ENCODE measurements at regions not wholly inside any gene's neighbourhood (a gene's known extent, or its start where the extent isn't known, plus 50 kb on each side); places are given as distances from the start of the nearest gene placed in this dataset.
A peak's percentile ranks its signal among the peaks of the same experiment; 100 is the strongest.

DNA sequence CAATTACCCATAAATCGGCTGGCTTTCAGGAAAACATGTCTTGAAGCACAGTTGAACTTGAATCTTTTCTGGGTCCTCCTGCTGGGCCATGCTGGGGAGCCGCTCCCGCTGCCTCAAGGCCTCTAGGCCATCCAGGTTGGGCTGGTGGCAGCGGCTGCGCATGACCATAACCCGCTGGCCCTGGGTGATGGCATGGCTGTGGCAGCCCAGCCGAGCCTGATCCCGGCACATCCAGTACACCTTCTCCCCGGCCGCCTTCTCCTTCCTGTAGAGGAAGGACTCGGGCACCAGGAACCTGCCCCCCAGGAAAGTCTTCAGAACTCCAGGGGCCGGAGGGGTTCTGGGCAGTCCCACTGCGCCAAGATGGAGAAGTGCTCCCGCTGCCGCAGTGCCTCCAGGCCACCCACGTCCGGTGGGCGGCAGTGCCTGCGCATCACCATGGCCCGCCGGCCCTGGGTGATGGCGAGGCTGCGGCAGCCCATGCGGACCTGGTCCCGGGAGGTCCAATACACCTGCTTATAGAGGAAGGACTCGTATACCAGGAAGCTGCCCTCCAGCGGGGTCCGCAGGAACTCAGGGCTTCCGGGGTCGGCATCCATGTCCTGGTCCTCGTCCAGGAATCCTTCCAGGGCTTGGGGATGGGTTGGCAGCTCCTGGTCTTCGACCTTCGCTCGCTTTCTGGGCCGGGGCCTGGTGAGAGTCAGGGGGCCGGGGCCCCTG, 84.3 kb upstream of the FXR1 start:
- H3K4me3 ChIP-seq (ENCODE audit: low read length): no peak overlapping the region
- no peak for DNase-seq (ENCODE audit: low read depth, low spot score)

DNA sequence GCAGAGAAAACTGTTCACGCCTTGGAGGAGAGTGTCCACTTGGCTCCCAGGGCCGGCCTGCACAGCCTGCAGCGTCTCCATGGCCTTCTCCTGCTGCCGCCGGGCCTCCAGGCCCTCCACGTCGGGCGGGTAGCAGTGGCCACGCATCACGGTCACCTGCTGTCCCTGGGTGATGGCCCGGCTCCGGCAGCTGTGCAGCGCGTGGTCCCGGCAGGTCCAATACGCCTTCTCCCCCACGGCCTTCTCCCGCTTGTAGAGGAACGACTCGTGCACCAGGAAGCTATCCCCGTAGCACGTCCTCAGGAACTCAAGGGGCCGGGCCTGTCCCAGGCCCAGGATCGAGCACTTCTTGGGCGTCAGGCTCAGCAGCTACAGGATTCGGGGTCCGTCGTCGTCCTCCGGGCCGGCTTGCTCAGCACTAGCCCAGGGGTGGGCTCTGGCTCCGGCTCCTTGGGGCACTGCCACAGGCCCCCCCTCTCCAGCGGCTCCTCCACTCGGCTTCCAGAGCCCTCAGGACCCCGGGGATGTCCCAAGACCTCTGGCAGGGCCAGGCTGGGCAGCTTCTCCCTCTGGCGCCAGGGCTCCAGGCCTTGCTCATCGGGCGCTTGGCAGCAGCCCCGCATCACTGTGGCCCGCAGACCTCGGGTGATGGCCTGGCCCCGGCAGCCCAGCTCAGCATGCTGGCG, 83.6 kb upstream of the FXR1 start:
- DNase-seq (ENCODE audit: low read depth, low spot score): no peak
- H3K4me3 ChIP-seq (ENCODE audit: low read length): no peak overlapping the region

DNA sequence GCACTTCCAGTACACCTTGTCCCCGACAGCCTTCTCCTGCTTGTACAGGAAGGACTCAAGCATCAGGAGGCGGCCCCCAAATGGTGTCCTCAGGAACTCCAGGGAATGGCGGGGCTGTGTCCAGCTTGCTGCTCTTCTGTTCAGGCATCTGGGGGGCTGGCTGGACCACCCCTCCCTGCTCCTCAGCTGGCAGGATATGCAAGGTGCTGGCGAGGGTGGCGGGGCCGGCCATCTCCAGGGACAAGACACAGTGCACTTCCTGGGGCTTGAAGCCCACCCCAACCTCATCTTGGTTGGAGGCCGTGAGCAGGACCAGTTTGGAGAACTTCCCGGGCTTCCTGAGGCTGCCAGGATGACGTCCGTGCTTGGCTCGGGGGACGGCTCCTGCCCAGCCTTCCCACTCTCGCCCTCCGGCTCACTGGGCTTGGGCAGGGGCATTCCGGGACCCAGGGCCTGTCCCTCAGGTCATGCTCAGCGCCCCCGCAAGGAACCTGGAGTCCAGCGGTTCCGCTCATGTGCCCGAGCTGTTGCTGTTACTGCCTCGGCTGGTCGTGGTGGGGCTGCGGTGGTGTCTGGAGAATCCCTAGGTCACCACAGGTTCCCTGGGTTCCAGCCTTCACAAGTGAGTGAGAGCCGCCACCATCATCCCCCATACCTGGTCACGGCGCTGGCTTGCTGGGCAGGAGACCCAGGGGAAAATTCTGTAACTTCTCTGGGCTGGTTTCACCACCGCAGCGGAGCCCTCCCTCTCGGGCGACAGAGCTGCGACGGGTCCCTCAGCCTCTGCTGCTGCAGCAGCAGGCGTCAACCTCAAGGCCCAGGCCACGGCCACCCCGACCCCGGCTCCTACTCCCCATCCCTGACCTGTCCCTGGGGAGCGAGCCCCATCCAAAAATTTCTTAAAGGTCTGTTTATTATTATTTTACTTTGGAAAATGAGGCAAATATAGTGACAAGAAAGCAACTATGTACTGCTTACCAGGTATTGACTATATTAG, 82.8 kb upstream of the FXR1 start:
- no peak for DNase-seq (ENCODE audit: low read depth, low spot score)
- H3K4me3 ChIP-seq (ENCODE audit: low read length): no peak overlapping the region

DNA sequence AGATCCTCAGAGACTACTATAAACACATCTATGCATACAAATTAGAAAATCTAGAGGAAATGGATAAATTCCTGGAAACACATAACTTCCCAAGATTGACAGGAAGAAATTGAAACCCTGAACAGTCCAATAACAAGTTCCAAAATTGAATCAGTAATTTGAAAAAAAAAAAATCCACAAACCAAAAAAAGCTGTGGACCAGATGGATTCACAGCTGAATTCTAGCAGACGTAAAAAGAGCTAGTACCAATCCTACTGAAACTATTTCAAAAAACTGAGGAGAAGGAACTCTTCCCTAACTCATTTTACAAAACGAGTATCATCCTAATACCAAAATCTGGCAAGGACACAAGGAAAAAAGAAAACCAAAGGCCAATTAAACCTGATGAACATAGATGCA, 77.0 kb upstream of the FXR1 start:
- no peak overlapping the region for H3K4me3 ChIP-seq (ENCODE audit: low read length)
- no peak for DNase-seq (ENCODE audit: low read depth, low spot score)

DNA sequence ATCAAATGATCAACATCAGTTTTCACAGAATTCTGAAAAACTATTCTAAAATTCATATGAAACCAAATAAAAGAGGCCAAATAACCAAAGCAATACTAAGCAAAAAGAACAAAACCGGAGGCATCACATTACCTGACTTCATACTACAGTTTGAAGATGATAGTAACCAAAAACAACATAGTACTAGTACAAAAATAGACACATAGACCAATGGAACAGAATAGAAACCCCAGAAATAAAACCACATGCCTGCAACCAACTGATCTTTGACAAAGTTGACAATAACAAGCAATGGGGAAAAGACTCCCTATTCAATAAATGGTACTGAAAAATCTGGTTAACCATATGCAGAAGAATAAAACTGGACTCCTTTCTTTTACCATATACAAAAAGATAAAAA, 75.7 kb upstream of the FXR1 start:
- H3K4me3 ChIP-seq (ENCODE audit: low read length): no peak overlapping the region
- DNase-seq (ENCODE audit: low read depth, low spot score): no peak

DNA sequence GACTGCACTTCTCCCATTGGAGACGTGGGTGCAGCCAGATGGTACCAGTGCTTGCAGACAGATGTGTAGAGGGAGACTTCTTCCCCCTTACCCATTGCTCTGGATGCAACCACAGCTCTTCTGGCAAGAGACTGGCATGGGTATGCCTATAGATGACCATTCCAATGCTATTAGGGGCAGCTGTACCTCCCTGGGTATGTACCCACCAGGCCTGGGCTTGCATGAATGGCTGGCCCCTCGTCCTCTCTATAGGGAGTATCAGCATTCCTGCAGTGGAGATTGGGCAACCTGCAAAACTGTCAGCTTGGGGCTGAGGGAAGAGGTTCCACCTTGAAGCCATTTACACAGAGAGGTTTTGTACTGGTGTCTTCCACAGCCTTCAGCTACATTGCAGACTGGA, 57.6 kb upstream of the FXR1 start:
- H3K4me3 ChIP-seq (ENCODE audit: low read length): no peak overlapping the region
- no peak for DNase-seq (ENCODE audit: low read depth, low spot score)

DNA sequence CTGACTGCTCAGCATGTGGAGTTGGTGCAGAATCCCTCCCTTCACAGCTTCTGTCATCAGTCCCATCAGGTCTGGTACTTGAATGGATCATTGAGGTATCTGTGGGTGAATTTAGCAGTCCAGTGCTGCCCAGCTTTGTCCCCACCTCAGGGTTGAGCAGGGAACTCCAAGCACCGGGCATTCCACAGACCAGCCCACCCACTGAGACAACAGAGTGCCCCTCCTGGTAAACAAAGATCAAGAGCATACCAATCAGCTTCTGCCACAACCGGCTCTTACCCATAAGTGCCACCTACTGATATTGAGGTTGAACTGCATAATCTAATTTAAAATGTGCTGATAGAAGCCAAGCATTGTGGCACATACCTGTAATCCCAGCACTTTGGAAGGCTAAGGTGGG, 57.1 kb upstream of the FXR1 start:
- H3K4me3 ChIP-seq (ENCODE audit: low read length): no peak overlapping the region
- peak; percentile 24 for DNase-seq (ENCODE audit: low read depth, low spot score)

DNA sequence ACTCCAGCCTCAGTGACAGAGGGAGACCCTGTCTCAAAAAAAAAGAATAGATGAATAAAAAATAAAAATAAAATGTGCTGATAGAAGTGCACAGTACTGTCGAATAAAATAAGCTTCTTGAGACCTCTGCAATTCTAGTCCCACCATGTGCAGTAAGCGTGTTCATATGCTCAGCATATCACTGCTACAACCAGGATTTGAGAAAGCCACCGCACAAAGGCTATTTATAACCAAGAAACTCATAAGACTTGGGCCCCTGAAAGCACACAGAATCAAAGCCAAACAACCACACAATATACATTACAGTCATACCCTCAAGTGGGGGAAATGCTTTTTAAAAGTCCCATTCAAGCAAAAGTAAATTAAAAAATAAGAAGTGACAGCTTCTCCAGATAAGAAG, 56.5 kb upstream of the FXR1 start:
- DNase-seq (ENCODE audit: low read depth, low spot score): no peak

DNA sequence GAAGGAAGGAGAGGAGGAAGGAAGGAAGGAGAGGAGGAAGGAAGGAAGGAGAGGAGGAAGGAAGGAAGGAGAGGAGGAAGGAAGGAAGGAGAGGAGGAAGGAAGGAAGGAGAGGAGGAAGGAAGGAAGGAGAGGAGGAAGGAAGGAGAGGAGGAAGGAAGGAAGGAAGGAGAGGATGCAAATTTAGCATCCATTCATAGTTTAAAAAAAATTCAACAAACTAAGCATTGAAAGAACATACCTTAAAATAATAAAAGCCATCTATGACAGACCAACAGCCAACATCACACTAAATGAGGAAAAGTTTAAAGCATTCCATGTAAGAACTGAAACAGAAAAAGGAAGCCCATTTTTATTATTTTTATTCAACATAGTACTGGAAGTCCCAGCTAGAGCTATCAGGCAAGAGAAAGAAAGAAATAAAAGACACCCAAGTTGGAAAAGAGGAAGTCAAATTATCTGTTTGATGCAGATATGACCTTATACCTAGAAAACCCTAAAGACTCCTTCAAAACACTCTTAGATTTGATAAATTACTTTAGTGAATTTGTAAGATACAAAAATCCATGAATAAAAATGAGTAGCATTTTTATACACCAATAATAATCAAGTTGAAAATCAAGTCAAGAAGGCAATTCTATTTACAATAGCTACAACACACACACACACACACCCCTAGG, 52.2 kb upstream of the FXR1 start:
- DNase-seq (ENCODE audit: low read depth, low spot score): no peak
- H3K4me3 ChIP-seq (ENCODE audit: low read length): no peak overlapping the region

More for the DNA sequence above, 56.5 kb upstream of the FXR1 start:
- no peak overlapping the region for H3K4me3 ChIP-seq (ENCODE audit: low read length)
